NCI-H2196 (cell line): ENCODE measurements at regions not wholly inside any gene's neighbourhood (a gene's known extent, or its start where the extent isn't known, plus 50 kb on each side); places are given as distances from the start of the nearest gene placed in this dataset.
"Not testable (repeated sequence)": the region's sequence is repeated elsewhere in the genome, so short reads cannot be mapped to it uniquely, and the experiment has no call there.

ENCODE experiments used
- DNase-seq: peaks from one replicate; lab custom pipeline; 2025; ENCODE audit not compliant: unreplicated experiment; lab: John Stamatoyannopoulos, UW

GRCh38 chr11:96447208-96448110 lies 57.6 kb downstream of the JRKL start:
- DNase-seq, result no peak

GRCh38 chr11:96448225-96448624 lies 58.4 kb downstream of the JRKL start:
- no peak for DNase-seq

- no peak for DNase-seq
Measured at GRCh38 chr11:96456111-96456510, 66.3 kb downstream of the JRKL start.

- DNase-seq, result no peak
Measured at GRCh38 chr11:96459751-96460150, 69.9 kb downstream of the JRKL start.

- no peak for DNase-seq
Measured at GRCh38 chr11:96461871-96462270, 72.1 kb downstream of the JRKL start.

GRCh38 chr11:96464700-96465307 lies 75.0 kb downstream of the JRKL start:
- DNase-seq, result peak; percentile 71

GRCh38 chr11:96465512-96465911 lies 75.7 kb downstream of the JRKL start:
- no peak for DNase-seq

- no peak for DNase-seq
Measured at GRCh38 chr11:96466607-96467006, 76.8 kb downstream of the JRKL start.

GRCh38 chr11:96469776-96470175 lies 80.0 kb downstream of the JRKL start:
- no peak for DNase-seq

GRCh38 chr11:96470521-96470920 lies 80.7 kb downstream of the JRKL start:
- DNase-seq, result no peak

GRCh38 chr11:96472085-96472484 lies 82.3 kb downstream of the JRKL start:
- no peak for DNase-seq

GRCh38 chr11:96474263-96474662 lies 84.5 kb downstream of the JRKL start:
- DNase-seq, result no peak

GRCh38 chr11:96481204-96481603 lies 91.4 kb downstream of the JRKL start:
- DNase-seq, result no peak

GRCh38 chr11:96481771-96482170 lies 92.0 kb downstream of the JRKL start:
- DNase-seq, result no peak

- DNase-seq, result no peak
Measured at GRCh38 chr11:96482193-96482592, 92.4 kb downstream of the JRKL start.

GRCh38 chr11:96483374-96483955 lies 93.7 kb downstream of the JRKL start:
- no peak for DNase-seq

GRCh38 chr11:96484361-96484760 lies 94.5 kb downstream of the JRKL start:
- DNase-seq, result no peak

GRCh38 chr11:96486890-96487611 lies 97.2 kb downstream of the JRKL start:
- DNase-seq, result no peak

GRCh38 chr11:96488911-96489310 lies 99.1 kb downstream of the JRKL start:
- not testable (repeated sequence) for DNase-seq

GRCh38 chr11:96500440-96500839 lies 110.6 kb downstream of the JRKL start:
- DNase-seq, result no peak

- no peak for DNase-seq
Measured at GRCh38 chr11:96506041-96506440, 116.2 kb downstream of the JRKL start.
